Central memory CD4-positive, alpha-beta T cell (primary cell): ENCODE measurements at regions not wholly inside any gene's neighbourhood (a gene's known extent, or its start where the extent isn't known, plus 50 kb on each side); places are given as distances from the start of the nearest gene placed in this dataset.

Experiments
- DNase-seq: peaks from one replicate; pipeline ENCODE4 v3.0.0; 2022

- DNase-seq, result no peak
These were observed 242.2 kb upstream of the ZPLD1 start for GRCh38 chr3:102192575-102192974.

GRCh38 chr3:102193255-102193654 lies 241.6 kb upstream of the ZPLD1 start:
- DNase-seq, result no peak

DNA sequence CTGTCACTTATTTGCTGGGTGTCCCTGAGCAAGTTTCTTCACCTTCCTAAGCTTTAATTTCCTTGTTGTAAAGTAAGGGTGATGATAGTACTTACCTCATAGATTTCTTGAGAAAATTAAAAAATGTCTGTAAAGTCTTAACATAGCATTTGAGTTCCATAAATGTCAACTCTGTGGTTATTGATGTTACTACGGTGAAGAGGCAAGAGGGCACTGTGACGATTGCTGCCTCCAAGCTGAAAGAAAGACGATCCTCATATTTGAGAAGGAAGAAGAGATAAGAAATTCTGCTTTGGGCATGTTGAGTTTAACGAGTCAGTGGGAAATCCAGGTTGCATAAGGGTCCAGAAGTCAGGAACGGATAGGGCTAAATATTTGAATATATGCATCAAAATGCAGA lies 240.8 kb upstream of the ZPLD1 start:
- DNase-seq, result no peak

- no peak for DNase-seq
These were observed 240.1 kb upstream of the ZPLD1 start for GRCh38 chr3:102194760-102195159.

DNA sequence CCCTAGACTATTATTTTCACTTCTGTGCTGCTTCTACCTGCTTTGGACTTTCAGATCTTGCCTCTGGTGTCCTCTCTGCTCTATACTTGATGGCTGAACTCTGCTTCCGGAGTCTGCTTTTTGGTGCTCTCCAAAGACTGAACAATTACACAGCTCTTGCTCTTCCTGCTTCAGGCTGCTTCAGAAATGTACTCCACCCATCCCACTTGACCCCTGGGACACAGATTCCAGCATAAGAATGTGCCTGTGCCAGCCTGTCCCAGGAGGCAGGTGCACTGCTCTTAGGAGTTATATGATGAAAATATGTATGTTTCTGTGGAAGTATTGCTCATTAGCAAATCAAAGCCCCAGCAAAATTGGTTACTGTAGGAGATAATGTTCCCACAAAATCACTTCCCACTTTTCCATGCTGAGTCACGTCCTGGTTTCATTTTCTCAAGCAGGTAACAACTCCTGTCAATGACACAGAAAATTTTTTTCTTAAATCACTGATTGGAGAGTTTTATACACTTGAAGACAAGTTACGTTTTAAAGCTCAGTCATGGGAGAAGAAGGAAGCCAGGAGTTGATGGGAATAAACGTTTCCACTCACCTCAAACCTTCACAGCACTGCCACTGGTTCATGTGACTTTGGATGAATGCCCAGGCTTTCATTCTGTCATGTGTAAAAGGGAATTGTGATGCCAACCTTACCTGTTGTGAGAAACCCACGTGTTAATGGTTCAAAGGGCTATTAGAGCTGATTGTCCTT lies 239.4 kb upstream of the ZPLD1 start:
- no peak for DNase-seq

- no peak for DNase-seq
These were observed 234.7 kb upstream of the ZPLD1 start for GRCh38 chr3:102200126-102200525.

- no peak for DNase-seq
These were observed 234.3 kb upstream of the ZPLD1 start for GRCh38 chr3:102200560-102200959.

GRCh38 chr3:102205647-102206046 lies 229.2 kb upstream of the ZPLD1 start:
- no peak for DNase-seq

- DNase-seq, result no peak
These were observed 228.2 kb upstream of the ZPLD1 start for GRCh38 chr3:102206511-102207031.

DNA sequence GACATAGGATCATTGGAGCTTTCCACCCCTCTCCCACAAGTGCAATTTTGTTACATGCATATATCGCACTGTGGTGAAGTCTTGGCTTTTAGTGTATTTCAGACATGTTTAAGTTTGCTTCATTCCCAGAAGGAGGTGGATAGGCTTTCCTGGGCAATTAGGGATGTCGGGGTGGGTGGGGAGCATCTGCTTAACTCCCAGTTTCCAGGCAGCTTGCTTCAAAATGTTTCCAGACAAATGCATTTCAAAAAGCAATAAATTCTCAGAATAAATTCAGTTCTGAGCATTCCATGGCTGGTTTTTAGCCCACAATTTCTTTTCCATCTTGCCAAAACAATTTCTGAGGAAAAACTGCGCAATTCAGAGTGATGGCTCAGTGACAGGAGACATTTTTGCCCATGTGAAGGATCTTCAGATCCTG lies 227.7 kb upstream of the ZPLD1 start:
- DNase-seq, result no peak

DNA sequence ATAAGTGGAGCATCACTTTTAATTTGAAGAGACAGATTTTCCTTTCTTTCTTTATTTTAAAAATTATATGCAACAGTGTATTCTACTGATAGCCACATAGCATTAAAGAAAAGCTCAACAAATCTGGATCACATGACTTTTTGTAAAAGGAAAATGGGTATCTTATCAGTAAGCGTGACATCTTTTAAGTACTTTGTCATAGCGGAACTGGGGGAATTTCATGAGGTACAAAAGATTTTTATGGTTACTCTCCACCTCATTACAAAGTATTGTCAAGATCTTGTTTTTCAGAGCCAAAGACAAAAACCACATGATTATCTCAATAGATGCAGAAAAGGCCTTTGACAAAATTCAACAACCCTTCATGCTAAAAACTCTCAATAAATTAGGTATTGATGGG lies 219.6 kb upstream of the ZPLD1 start:
- no peak for DNase-seq

DNA sequence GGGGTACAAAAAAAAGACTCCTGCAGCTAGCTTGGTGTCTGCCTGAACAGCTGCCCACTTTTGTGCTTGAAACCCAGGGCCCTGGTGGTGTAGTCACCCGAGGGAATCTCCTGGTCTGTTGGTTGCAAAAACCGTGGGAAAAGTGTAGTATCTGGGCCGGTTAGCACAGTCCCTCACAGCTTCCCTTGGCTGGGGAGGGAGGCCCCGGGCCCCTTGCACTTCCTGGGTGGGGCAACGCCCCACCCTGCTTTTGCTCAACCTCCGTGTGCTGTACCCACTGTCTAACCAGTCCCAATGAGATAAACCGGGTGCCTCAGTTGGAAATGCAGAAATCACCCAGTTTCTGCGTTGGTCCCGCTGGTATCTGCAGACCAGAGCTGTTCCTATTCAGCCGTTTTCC lies 211.7 kb upstream of the ZPLD1 start:
- DNase-seq, result no peak

- no peak for DNase-seq
These were observed 210.6 kb upstream of the ZPLD1 start for GRCh38 chr3:102224171-102224570.

DNA sequence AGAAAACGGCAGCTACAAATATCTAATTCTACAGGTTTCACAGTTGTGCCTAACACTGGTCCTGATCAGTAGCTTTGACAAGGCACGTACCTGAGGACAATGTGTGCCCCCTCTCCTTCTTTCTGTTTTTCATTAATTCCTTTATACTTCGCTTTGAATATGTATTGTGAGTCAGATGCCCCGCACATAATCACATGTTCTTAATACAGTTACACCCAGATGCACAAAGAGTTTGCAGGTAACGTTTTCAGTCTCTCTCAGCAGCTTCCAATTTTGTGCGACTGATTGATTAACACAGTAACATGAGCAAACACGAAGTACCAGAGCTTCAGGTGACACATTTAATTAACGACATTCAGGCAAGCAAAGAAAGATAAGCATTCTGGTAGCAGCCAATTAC lies 209.8 kb upstream of the ZPLD1 start:
- no peak for DNase-seq

DNA sequence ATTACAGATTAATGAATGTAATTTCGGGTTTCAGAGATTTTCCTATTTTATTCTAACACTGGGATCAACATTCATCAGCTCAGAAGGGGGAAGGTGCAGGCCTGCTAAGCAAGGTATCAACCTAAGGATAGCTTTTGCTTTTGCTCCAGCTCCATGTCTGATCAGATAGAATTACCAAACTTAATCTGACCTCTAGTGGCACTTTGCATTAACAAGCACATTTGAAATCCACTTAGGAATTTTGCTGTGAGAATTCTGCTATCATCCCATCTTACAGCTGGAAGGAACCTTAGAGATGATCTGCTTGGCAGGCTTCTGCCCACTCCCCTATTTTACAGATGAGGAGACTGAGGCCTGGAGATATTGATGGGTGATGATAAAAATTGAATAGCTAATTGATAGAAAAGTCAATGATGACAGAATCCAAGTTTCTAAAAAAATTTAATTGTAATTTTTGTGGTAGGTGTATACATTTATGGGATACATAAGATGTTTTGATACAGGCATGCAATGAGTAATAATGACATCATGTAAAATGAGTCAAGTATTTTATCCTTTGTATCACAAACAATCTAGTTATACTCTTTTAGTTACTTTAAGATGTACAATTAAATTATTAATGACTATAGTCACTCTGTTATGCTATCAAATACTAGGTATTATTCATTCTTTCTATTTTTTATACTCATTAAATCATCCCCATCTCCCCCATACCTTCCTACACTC lies 209.2 kb upstream of the ZPLD1 start:
- peak; percentile 26 for DNase-seq

DNA sequence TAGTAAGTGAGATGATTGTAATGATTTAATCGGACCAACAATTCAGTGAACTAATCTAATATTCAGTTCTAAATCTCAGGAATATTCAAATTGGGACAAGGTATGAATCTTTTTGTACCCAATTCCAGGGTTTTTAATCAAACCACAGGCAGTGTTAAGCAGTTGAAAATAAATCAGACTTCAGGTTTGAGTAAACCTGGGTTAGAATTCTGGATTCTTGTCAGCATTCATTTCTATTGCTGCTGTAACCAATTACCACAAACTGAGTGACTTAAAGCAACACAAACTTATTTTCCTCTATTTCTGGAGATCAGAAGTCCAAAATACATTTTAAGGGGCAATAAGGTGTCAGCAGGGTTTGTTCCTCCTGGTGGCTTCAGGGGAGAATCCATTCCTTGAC lies 208.4 kb upstream of the ZPLD1 start:
- no peak for DNase-seq

GRCh38 chr3:102229062-102229655 lies 205.7 kb upstream of the ZPLD1 start:
- peak; percentile 66 for DNase-seq

GRCh38 chr3:102230057-102230456 lies 204.8 kb upstream of the ZPLD1 start:
- DNase-seq, result no peak

GRCh38 chr3:102233881-102234280 lies 200.9 kb upstream of the ZPLD1 start:
- no peak for DNase-seq

DNA sequence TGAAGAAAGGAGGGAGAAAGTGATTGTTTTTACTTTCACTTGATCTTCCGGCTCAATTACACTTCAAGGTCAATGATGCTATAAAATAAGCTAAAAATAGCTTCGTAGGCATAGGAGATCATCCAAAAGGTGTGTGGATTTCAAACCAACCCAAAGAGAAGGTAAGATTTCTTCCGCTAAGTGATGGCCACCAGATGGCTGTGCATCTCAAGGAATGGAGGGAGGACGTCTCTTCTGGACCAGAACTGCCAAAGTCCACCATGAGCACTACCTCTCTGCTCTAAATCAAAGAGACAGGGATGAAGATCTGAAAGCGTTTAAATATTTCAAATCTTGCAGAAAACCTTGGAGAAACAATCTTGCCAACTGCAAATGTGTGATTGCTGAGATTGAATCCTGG lies 199.1 kb upstream of the ZPLD1 start:
- DNase-seq, result no peak

GRCh38 chr3:102237181-102237580 lies 197.6 kb upstream of the ZPLD1 start:
- DNase-seq, result no peak

DNA sequence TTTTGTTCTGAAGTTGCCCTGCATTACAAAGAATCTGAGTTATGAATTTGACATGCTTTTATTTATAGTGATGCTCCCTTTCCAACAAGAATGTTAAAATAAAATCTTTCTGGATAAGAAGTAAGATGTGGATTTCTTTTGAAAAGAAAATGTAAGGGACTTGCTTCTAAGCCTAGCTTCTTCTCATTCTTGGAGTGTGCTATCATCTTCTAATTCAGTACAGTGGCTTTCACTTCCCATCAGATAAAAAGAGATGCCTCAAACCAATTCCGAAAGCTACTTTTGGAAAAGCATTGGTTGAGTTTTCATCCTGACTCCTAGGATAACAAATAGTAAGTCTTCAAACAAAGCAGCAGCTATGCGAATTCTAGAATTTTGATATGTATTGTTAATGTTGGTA lies 197.0 kb upstream of the ZPLD1 start:
- DNase-seq, result no peak

DNA sequence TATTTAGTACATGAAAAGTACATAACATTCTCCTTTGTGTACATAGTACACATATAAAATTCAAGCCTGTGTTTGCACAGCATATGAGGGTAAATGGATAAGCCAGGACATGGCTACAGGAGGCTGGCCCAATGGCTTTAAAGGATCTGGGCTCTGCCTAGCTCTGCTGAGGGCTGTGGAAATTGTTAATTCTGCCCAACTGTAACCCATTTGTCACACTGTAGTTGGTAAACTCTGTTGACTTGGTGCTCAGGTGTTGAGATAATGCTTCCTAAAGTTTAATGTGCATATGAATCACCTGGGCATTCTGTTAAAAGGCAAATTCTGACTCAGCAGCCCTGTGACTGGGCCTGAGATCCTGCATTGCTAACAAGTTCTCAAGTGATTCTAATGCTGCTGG lies 196.5 kb upstream of the ZPLD1 start:
- no peak for DNase-seq

DNA sequence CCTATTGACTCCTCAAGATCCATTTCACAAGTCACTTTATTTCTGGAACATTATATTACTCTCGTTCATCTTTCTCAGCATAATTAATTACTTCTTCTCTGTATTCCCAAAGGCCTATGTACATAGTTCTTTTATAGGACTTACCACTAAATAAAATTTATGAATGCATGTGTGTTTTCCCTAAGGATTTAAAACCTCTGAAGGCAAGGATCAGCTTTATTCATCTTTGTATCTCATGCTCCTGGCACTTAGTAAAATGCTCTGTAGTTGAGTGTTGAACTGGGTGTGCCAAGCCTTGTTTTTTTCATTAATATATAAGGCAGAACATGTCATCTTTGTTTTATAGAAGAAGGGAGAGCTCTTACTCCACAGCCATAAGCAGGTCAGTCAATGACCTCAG lies 194.1 kb upstream of the ZPLD1 start:
- no peak for DNase-seq
